DND-41 (cell line): ENCODE measurements at regions not wholly inside any gene's neighbourhood (a gene's known extent, or its start where the extent isn't known, plus 50 kb on each side); places are given as distances from the start of the nearest gene placed in this dataset.

Source experiments
- EZH2 ChIP-seq: IDR thresholded peaks from 3 replicates; pipeline ENCODE4 v1.6.1; 2012; ENCODE audit warnings: borderline replicate concordance, low read depth, mild to moderate bottlenecking, moderate library complexity, low read length, inconsistent platforms; ENCODE audit not compliant: severe bottlenecking
- TF ChIP-seq, protein P1 (sequence below): IDR thresholded peaks from 2 replicates; pipeline ENCODE4 v1.5.1; 2012; ENCODE audit warnings: borderline replicate concordance, low read length, moderate library complexity, mild to moderate bottlenecking; ENCODE audit not compliant: poor library complexity, severe bottlenecking; ENCODE audit errors: extremely low read depth

DNA sequence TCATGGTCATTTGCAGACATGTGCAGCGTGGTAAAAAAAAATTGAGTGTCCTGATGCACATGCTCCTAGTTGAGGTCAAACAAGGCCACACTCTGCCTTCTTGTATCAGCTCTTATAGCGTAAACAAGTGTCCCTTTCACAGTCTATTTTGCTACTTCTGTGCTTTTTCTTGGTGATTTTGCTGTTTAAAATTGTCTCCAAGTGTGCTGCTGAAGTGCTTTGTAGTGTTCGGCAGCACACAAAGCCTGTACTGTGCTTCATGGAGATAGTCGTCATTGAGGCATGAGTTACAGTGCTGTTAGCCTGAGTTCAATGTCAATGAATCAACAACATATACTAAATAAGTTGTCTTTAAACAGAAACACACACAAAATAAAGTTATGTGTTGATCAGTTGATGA is 690.4 kb upstream of the MEF2C start:
- TF ChIP-seq, protein P1, sequence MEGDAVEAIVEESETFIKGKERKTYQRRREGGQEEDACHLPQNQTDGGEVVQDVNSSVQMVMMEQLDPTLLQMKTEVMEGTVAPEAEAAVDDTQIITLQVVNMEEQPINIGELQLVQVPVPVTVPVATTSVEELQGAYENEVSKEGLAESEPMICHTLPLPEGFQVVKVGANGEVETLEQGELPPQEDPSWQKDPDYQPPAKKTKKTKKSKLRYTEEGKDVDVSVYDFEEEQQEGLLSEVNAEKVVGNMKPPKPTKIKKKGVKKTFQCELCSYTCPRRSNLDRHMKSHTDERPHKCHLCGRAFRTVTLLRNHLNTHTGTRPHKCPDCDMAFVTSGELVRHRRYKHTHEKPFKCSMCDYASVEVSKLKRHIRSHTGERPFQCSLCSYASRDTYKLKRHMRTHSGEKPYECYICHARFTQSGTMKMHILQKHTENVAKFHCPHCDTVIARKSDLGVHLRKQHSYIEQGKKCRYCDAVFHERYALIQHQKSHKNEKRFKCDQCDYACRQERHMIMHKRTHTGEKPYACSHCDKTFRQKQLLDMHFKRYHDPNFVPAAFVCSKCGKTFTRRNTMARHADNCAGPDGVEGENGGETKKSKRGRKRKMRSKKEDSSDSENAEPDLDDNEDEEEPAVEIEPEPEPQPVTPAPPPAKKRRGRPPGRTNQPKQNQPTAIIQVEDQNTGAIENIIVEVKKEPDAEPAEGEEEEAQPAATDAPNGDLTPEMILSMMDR, result no peak
- TF ChIP-seq EZH2, result no peak
